HG03354 (cell line): ENCODE measurements at regions not wholly inside any gene's neighbourhood (a gene's known extent, or its start where the extent isn't known, plus 50 kb on each side); places are given as distances from the start of the nearest gene placed in this dataset.
"Not testable (repeated sequence)": the region's sequence is repeated elsewhere in the genome, so short reads cannot be mapped to it uniquely, and the experiment has no call there.

Experiments used
- ATAC-seq: cut with Tn5 transposase; IDR thresholded peaks from one replicate; pipeline ENCODE4 v1.9.1; 2021; ENCODE audit warnings: mild to moderate bottlenecking; ENCODE audit not compliant: unreplicated experiment, poor library complexity, severe bottlenecking

- ATAC-seq = no peak
Measured at GRCh38 chr18:56289381-56289780, 349.0 kb downstream of the TXNL1 start.

- ATAC-seq = no peak
Measured at GRCh38 chr18:56286775-56287325, 351.5 kb downstream of the TXNL1 start.

- ATAC-seq = no peak
Measured at GRCh38 chr18:56285387-56286065, 352.9 kb downstream of the TXNL1 start.

GRCh38 chr18:56284319-56284718 lies 354.1 kb downstream of the TXNL1 start:
- no peak for ATAC-seq

GRCh38 chr18:56283316-56283715 lies 355.1 kb downstream of the TXNL1 start:
- no peak for ATAC-seq

GRCh38 chr18:56282234-56283104 lies 355.9 kb downstream of the TXNL1 start:
- no peak for ATAC-seq

- ATAC-seq = not testable (repeated sequence)
Measured at GRCh38 chr18:56279816-56280215, 358.6 kb downstream of the TXNL1 start.

- no peak for ATAC-seq
Measured at GRCh38 chr18:56278421-56279003, 359.9 kb downstream of the TXNL1 start.

- no peak for ATAC-seq
Measured at GRCh38 chr18:56276466-56276865, 361.9 kb downstream of the TXNL1 start.

GRCh38 chr18:56273541-56274219 lies 364.7 kb downstream of the TXNL1 start:
- ATAC-seq = no peak

- ATAC-seq = no peak
Measured at GRCh38 chr18:56270671-56271250, 367.6 kb downstream of the TXNL1 start.

GRCh38 chr18:56269958-56270357 lies 368.4 kb downstream of the TXNL1 start:
- ATAC-seq = no peak

GRCh38 chr18:56268952-56269351 lies 369.4 kb downstream of the TXNL1 start:
- no peak for ATAC-seq

GRCh38 chr18:56267334-56267733 lies 371.1 kb downstream of the TXNL1 start:
- ATAC-seq = no peak

- ATAC-seq = peak; percentile 53
Measured at GRCh38 chr18:56258178-56258577, 380.2 kb downstream of the TXNL1 start.

- ATAC-seq = peak; percentile 88
Measured at GRCh38 chr18:56257205-56257604, 381.2 kb downstream of the TXNL1 start.

GRCh38 chr18:56256659-56257058 lies 381.7 kb downstream of the TXNL1 start:
- no peak for ATAC-seq

GRCh38 chr18:56255381-56255780 lies 383.0 kb downstream of the TXNL1 start:
- ATAC-seq = no peak

- no peak for ATAC-seq
Measured at GRCh38 chr18:56252456-56252855, 385.9 kb downstream of the TXNL1 start.
